DMS114 treated with DMSO at 0.1 percent for 48 hours (cell line): ENCODE measurements at regions not wholly inside any gene's neighbourhood (a gene's known extent, or its start where the extent isn't known, plus 50 kb on each side); places are given as distances from the start of the nearest gene placed in this dataset.

Experiments
- DNase-seq: peaks from one replicate; lab custom pipeline; 2025; ENCODE audit not compliant: unreplicated experiment; lab: John Stamatoyannopoulos, UW

DNA sequence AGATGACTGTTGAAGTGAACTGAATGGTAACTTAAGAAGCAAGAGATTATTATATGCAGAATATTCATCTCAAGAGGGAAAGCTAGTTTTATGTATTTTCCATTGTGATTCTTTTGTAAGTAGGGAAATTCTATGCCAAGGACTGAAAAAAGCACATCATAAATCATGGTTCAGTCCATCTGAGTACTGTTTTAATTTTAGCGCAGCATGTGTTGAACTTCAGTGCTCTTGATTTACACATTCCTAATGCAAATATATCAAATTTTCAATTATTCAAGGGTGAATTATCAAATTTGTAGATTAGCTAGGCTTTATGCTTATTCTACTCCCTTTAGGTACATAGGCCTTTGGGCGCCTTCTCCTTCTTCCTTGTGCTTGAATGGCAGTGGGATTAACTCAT, 50.3 kb upstream of the TCF12 start:
- no peak for DNase-seq

- no peak for DNase-seq
Observed at GRCh38 chr15:56866803-56867202, 51.6 kb upstream of the TCF12 start.

- no peak for DNase-seq
Observed at GRCh38 chr15:56857828-56858227, 60.6 kb upstream of the TCF12 start.

- DNase-seq = no peak
Observed at GRCh38 chr15:56856934-56857333, 61.5 kb upstream of the TCF12 start.

- DNase-seq = no peak
Observed at GRCh38 chr15:56844892-56845291, 73.6 kb upstream of the TCF12 start.

DNA sequence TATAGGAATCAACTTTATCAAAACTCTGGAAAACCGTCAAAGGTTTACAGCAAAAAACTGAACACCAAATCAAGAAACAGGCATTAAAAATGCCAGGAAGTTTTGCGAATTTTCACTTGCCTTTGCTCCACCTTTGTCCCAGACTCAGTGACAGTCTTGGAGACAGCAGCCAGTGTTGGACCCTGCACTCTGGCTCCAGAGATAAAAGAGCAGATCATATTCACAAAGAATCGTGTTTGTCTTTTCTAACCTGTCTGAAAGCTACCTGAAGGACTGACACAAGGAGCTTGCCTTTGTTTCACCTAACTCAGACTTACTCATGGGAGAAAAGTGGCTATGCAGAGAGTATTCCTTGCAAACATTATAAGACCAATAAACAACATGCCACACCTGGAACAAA, 74.0 kb upstream of the TCF12 start:
- no peak for DNase-seq

GRCh38 chr15:56839641-56840040, 78.8 kb upstream of the TCF12 start:
- DNase-seq = no peak

GRCh38 chr15:56839099-56839498, 79.3 kb upstream of the TCF12 start:
- no peak for DNase-seq

DNA sequence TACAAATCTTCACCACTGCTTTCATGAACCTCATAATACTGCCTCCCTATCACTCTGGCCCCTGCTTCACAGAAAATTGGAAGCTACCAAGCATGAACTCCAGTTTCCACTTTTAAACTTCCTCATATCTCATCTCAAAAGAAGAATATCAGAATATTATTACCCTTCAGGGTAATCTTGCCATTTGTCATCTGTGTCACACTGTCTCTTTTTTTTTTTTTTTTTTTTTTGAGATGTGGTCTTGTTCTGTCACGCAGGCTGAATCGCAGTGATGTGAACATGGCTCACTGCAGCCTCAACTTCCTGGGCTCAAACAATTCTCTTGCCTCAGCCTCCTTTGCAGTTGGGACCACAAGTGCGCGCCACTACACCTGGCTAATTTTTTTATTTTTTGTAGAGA, 80.4 kb upstream of the TCF12 start:
- no peak for DNase-seq

- no peak for DNase-seq
Observed at GRCh38 chr15:56837273-56837672, 81.2 kb upstream of the TCF12 start.

DNA sequence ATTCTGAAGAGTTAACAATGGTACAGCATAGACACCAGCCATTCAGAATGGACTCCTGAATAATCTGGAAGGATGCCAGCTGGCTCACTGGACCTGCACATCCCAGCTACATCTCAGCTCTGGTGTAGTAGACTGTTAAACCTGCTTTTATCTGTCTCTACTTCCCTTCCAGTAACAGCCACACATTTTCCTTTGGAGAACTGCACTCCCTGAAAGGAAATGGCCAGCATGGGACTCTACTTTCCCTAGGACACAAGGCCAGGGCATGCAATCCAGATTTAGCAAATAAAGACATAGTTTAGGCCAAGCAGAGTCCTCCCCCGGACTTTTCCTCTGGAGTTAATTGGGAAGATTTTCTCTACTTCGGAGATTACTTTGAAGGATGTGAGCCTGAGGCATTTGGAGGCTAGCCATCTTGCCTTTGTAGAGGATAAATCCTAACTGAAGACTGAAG, 82.7 kb upstream of the TCF12 start:
- DNase-seq = no peak

DNA sequence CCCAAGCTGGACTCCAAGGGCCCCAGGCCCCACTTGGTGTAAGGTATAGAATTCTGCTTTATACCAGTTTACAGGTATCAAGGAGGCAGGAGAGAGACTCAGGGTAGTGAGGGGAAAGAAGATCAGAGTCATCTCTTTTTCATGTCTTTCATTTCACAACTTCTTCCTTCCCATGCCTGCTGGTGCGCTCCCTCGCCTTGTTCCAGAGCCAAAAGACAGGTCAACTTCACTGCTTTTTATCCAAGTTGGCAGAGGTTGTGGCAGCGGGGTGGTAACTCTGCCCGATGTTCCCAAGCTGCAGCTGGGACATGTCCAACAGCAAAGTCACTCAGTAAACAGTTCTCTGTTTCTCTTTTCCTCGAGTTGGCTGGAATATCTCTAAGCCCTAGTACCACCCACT, 86.3 kb upstream of the TCF12 start:
- no peak for DNase-seq

DNA sequence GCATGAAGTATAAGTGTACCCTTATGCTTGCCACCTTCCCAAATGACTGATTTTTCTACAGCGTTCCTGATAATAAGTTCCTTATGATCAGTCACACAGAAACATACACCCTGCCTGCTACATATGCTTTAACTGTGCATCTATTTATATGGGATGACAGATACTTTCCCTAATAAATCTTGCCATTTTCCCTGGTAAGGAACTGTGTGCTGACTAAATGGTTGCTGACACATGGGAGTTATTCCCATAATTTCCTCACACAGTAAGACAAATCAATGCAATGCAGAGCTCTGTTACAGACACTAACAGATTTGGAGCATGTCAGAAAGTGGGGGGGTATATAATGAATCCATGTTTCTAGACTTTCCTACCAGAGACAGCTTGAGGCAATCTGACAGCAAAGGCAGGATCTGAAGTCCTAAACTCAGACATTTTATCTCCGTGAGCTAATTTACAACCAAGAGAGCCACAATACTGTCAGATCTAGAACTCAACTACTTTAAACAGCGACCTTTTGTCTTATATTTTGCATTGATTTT, 86.9 kb upstream of the TCF12 start:
- DNase-seq = no peak

DNA sequence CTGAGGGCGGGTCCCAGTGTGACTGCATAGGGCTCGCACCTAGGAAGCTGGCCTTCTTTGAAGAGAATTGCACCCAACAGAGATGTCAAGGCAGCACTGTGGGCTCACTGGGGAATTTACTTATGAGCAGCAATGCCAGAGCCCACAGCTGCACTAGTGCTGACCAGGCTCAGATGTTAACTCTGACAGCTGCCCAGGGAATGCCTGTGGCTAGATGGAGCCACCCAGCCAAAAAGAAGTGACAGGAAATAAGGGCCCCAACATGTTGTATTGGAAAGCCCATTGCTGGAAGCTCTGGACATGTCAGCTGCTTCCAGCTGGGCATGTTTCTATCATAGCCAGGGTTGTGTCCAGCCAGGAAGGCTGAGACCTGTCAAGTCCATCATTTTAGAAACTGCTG, 90.9 kb upstream of the ZNF280D start:
- DNase-seq = no peak

DNA sequence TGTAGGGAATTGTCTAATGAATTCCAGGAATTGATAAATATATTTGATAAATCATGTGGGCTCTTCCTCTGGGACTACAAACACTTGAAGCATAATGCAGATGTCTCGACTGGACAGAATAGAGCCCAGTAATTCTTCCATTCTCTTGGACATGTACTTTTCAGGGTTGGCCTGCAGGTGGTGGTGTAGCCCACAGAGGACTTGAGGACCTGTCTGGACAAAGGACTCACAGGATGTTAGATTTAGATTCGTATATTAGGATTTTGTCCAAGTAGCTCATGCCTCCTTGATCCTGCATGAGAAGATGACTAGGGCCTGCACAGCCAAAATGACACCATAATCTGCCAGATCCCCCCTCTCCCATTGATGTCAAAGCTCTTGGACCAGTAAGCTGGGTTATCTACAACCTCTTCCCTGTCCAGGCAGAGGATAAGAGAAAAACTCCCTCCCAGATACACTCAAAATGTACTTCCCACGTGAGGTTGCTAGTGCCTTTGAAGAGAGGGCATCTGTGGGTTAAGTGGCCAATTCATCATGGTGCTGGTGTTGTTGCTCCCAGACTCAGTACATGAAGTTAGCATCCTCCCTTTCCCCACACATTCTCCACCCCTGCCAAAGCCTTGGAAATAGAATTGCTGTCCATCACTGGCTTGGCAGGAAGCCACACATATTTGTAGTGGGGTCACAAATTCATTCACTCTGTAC, 88.6 kb upstream of the ZNF280D start:
- DNase-seq = peak; percentile 23

DNA sequence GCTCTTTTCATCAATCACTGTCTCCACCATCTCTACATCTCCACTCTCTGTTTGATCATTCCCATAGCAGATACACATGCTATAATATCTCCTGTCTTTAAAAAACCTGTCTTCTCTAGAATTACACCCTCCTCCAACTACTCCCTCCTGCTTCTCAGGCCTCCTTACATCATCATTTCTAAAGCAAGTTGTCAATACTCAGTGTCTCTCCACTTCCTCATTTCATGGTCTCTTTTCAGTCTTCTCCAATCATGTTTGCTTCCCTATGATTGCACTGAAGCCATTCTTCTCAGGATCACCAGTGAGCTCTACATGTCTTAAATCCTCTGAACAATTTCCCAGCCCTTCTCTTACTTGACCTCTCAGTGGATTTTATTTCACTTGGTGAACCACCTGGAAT, 87.0 kb upstream of the ZNF280D start:
- no peak for DNase-seq

GRCh38 chr15:56817321-56818080, 84.2 kb upstream of the ZNF280D start:
- no peak for DNase-seq

- no peak for DNase-seq
Observed at GRCh38 chr15:56816781-56817180, 83.5 kb upstream of the ZNF280D start.

GRCh38 chr15:56815247-56815646, 81.9 kb upstream of the ZNF280D start:
- no peak for DNase-seq

GRCh38 chr15:56814429-56814828, 81.1 kb upstream of the ZNF280D start:
- DNase-seq = no peak

- no peak for DNase-seq
Observed at GRCh38 chr15:56813995-56814394, 80.7 kb upstream of the ZNF280D start.

DNA sequence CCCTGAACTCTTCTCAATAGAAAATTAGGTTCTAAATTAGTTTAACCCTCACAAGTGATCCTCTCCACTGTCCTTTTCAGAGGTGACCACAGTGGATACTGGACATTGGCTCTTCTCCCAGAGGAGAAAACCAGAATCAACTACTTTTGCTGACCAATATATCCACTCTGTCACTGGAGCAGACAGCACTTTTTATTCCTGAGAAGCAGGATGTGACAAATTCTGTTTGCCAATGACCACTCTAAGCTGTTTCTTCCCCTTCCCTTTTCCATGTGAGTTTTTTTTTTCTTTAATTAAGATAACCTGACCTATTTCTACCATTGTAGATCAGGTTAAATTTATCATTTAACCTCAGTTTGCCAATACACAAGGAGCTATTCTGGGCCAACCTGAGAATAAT, 79.7 kb upstream of the ZNF280D start:
- DNase-seq = no peak
